ENCODE measurements at regions not wholly inside any gene's neighbourhood (a gene's known extent, or its start where the extent isn't known, plus 50 kb on each side); places are given as distances from the start of the nearest gene placed in this dataset.

GRCh38 chr1:88581703-88582102 lies 102.4 kb upstream of the PKN2 start:
- no peak for TF ChIP-seq POLR2A (IDR thresholded peaks at IDR 0.05; ENCODE audit: low read depth, low read length)
- no peak for TF ChIP-seq TAF1 (IDR thresholded peaks at IDR 0.05; ENCODE audit: low read depth, low read length)
